K562 (cell line): ENCODE measurements at regions not wholly inside any gene's neighbourhood (a gene's known extent, or its start where the extent isn't known, plus 50 kb on each side); places are given as distances from the start of the nearest gene placed in this dataset.

ENCODE experiments used
- ATAC-seq: fragments of 200-7000 bp; cut with Tn5 transposase; 3 replicates; pipeline ENCODE4 v1.9.1; 2020; ENCODE audit warnings: moderate library complexity
- BruUV-seq: library from RNA; stranded (reverse); fragments of 400-500 nt; replicated peaks from 2 replicates; lab custom pipeline; 2021; lab: Mats Ljungman, UMichigan
- CTCF ChIA-PET: fragments of 300-600 bp; formaldehyde crosslinking; extraction: SDS; loops from one replicate; lab custom pipeline; 2021; ENCODE audit warnings: low intra/inter-chr PET ratio; lab: Yijun Ruan, JAX
- POLR2A ChIA-PET: fragments of 300-600, 350-650 bp; sonication (Branson Sonifier 250); formaldehyde crosslinking; extraction: SDS; loops from one replicate; lab custom pipeline; 2021; ENCODE audit warnings: antibody characterized with exemption, inconsistent platforms; lab: Yijun Ruan, JAX
- DNase-seq, 4 experiments: peaks; one replicate each; pipeline versions ENCODE4 v3.0.0 to v3.0.0-alpha.2; 2011 to 2018; ENCODE audit warnings: low spot score in 3 of 4, mixed read lengths in 3 of 4; ENCODE audit errors: extremely low read depth in 1 of 4
- FAIRE-seq: peaks from 2 replicates; lab custom pipeline; 2011; peaks lifted over from hg19 to GRCh38; lab: Jason Lieb, UNC
- H2AFZ ChIP-seq: 2 replicates; pipeline ENCODE4 v1.6.0; 2011; ENCODE audit warnings: low read depth, low read length, control low read depth, inconsistent platforms
- H3K27ac ChIP-seq: fragments of 200-600 bp; 3 replicates; pipeline ENCODE4 v1.8.0; 2011; ENCODE audit warnings: low read depth, mild to moderate bottlenecking, control low read depth, inconsistent platforms, low read length, moderate library complexity, mixed read lengths; ENCODE audit errors: extremely low read depth
- H3K27me3 ChIP-seq, 2 experiments: fragments of 300-600 bp in 1 of 2; 2 replicates in 1 of 2; 3 replicates in 1 of 2; pipeline versions ENCODE4 v1.6.0 to v1.8.0; 2011; ENCODE audit warnings: inconsistent platforms in 2 of 2, low read length in 2 of 2, mild to moderate bottlenecking in 1 of 2, mixed read lengths in 1 of 2, moderate library complexity in 1 of 2; ENCODE audit not compliant: control insufficient read depth in 2 of 2, insufficient read depth in 2 of 2
- H3K36me3 ChIP-seq: fragments of 300-600 bp; 3 replicates; pipeline ENCODE4 v1.8.0; 2011; ENCODE audit warnings: mild to moderate bottlenecking, low read length, inconsistent platforms; ENCODE audit not compliant: control insufficient read depth, insufficient read depth
- H3K4me1 ChIP-seq, 2 experiments: fragments of 200-600 bp in 1 of 2; replicated peaks in 1 of 2; 2 replicates in 1 of 2; 3 replicates in 1 of 2; pipeline versions ENCODE4 v1.5.1 to v1.8.0; 2011; ENCODE audit warnings: inconsistent platforms in 2 of 2, low read length in 2 of 2, mild to moderate bottlenecking in 1 of 2, mixed read lengths in 1 of 2, moderate library complexity in 1 of 2; ENCODE audit not compliant: control insufficient read depth in 2 of 2, insufficient read depth in 2 of 2
- H3K4me2 ChIP-seq: 2 replicates; pipeline ENCODE4 v1.6.1; 2011; ENCODE audit warnings: low read length, control low read depth, inconsistent platforms, mixed read lengths; ENCODE audit not compliant: insufficient read depth
- H3K4me3 ChIP-seq: fragments of 200-600 bp; sonication (generic), shearing (Covaris generic); 2 replicates; pipeline ENCODE4 v1.5.1; 2016; ENCODE audit warnings: control low read depth, inconsistent platforms
- H3K79me2 ChIP-seq: fragments of 200-600 bp; 3 replicates; pipeline ENCODE4 v1.8.0; 2011; ENCODE audit warnings: low read length, inconsistent platforms; ENCODE audit not compliant: control insufficient read depth, insufficient read depth
- H3K9ac ChIP-seq, 2 experiments: 2 replicates each; pipeline versions ENCODE4 v1.6.0 to v1.6.1; 2011; ENCODE audit warnings: low read depth in 2 of 2, low read length in 2 of 2, control low read depth in 1 of 2, inconsistent platforms in 1 of 2, mild to moderate bottlenecking in 1 of 2, mixed read lengths in 1 of 2; ENCODE audit not compliant: insufficient read depth in 1 of 2
- H3K9me1 ChIP-seq: one replicate; pipeline ENCODE4 v1.6.0; 2011; ENCODE audit warnings: inconsistent platforms, mild to moderate bottlenecking, low read length, moderate library complexity; ENCODE audit not compliant: control insufficient read depth, insufficient read depth
- H3K9me3 ChIP-seq: replicated peaks from 2 replicates; pipeline ENCODE4 v1.5.1; 2011; ENCODE audit warnings: low read depth, low read length, inconsistent platforms; ENCODE audit not compliant: control insufficient read depth, insufficient read depth
- H4K20me1 ChIP-seq: replicated peaks from 2 replicates; pipeline ENCODE4 v1.6.1; 2011; ENCODE audit warnings: low read length, inconsistent platforms, mixed read lengths; ENCODE audit not compliant: control insufficient read depth, insufficient read depth
- KAT2B ChIP-seq: IDR thresholded peaks from one replicate; pipeline ENCODE4 v1.6.1; 2012; ENCODE audit warnings: low read depth, mild to moderate bottlenecking, control low read depth, inconsistent platforms, low read length, moderate library complexity
- POLR3A ChIP-seq: IDR thresholded peaks from 2 replicates; pipeline ENCODE4 v1.6.1; 2011; ENCODE audit warnings: borderline replicate concordance, mild to moderate bottlenecking, moderate library complexity; ENCODE audit not compliant: insufficient read length, insufficient read depth; ENCODE audit errors: extremely low read depth
- SAFB ChIP-seq: fragments of 200-400 bp; formaldehyde crosslinking; IDR thresholded peaks from 2 replicates; pipeline ENCODE4 v1.6.1; 2017; ENCODE audit warnings: low read depth, low read length, borderline replicate concordance
- THAP7 ChIP-seq: fragments of 250-450 bp; sonication (Bioruptor Pico); IDR thresholded peaks from 2 replicates; pipeline ENCODE4 v1.5.0; 2021
- ZFP1 ChIP-seq: fragments of 450-650 bp; formaldehyde crosslinking; IDR thresholded peaks from 2 replicates; pipeline ENCODE4 v1.4.0; 2020; ENCODE audit warnings: mild to moderate bottlenecking, mixed read lengths
- WGBS: fragments of 100-300 bp; shearing (Covaris generic); methylation state at CpG from one replicate; pipeline ENCODE4 v1.1.6; 2016; ENCODE audit warnings: low coverage, mixed read lengths; ENCODE audit not compliant: insufficient coverage; ENCODE audit errors: missing lambda C conversion rate; 5-methylcytosine and 5-hydroxymethylcytosine counted together
- in situ Hi-C: fragments of 300-500 bp; cut with MboI; formaldehyde crosslinking; loops from 4 replicates; pipeline ENCODE4 v1.15.0; 2018; ENCODE audit warnings: inconsistent platforms, mixed read lengths
- intact Hi-C: fragments of 100-400 bp; cut with micrococcal nuclease; formaldehyde crosslinking; loops from 2 replicates; pipeline ENCODE4 v1.14.2; 2022

DNA sequence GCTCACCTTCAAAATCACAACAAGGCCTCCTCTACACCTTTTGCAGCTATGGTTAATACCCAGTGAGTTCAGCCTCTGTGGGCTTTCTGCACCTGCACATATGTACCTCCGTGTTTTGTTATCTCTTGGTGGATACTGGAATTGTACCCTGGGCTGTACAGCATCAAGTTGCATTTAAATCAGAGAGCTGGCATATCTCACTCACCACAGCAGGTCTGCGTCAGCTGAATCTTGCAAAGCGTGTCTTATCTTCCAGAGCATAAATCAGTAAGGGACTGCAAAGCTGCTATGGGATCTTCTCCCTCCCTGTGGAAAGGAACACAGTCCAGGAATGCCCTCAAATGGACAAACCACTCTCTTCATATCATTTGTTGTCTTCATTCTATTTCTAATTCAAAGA is 1048.7 kb downstream of the UQCRFS1 start (continued):
- TF ChIP-seq THAP7 (CRISPR knock-in tag) (no peak), SAFB (no peak)

DNA sequence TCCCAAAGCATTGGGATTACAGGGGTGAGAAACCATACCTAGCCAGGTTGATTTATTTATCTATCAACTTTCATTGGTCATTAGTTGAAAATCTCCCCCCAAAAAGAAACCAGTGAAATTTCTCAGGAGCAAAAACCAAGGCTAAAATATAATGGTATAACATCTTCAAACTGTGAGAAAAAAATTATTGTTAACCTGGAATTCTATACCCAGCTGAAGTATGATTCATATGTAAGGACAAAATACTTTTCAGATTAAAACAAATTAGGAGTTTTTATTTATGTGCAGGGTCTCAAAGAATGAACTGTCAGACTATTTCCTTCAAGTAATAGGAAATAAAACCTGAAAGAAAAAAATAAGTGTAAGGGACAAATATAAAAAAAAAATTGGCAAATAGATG is 1053.9 kb downstream of the UQCRFS1 start:
- Histone ChIP-seq H4K20me1 (no peaks in the 10 kb centered on the region), H2AFZ (no peak overlapping the region), H3K27me3 (no peaks in the 10 kb centered on the region), H3K4me3 (no peak overlapping the region), H3K9ac (no peak overlapping the region), H3K4me1 (no peaks in the 10 kb centered on the region), H3K9me3 (no peaks in the 10 kb centered on the region), H3K79me2 (no peaks in the 10 kb centered on the region), H3K36me3 (no peaks in the 10 kb centered on the region), H3K27ac (no peak overlapping the region), H3K9me1 (no peaks in the 10 kb centered on the region), H3K4me2 (no peak overlapping the region)
- intact Hi-C loops (no loop called here), in situ Hi-C loops (no loop called here)
- TF ChIP-seq ZFP1 (CRISPR knock-in tag) (peak; percentile 50; the same call in 1 of the 2 replicates), KAT2B (no peak)
- no peak for ATAC-seq
- FAIRE-seq, result no peak
- POLR2A ChIA-PET, result no interaction called here
- CTCF ChIA-PET, result no interaction called here
- BruUV-seq, result no TSS peak
- no peak for DNase-seq

DNA sequence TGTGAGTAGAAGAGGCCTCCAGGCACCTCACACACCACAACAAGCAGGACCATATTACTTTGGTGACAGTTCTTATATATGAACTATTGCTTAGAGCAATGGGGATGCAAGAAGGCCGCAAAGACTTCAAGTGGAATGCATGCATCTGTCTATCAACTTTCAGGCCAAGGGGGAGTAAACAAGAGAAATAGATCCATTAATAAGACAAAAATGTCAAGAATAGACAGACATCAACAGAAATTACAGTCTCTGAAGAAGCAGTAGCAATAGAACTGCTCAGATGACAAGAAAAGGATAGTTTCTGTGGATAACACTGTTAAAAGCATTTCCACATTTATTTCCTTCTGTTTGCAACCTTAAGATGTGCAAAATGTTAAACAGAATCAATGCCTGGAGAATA is 1057.7 kb downstream of the UQCRFS1 start:
- H2AFZ ChIP-seq, result no peak overlapping the region
- H3K9me1 ChIP-seq, result no peaks in the 10 kb centered on the region
- no peaks in the 10 kb centered on the region; the same call in 1 of the 2 replicates for H4K20me1 ChIP-seq
- FAIRE-seq, result no peak
- ChIA-PET CTCF (no interaction called here), POLR2A (no interaction called here)
- H3K79me2 ChIP-seq, result no peaks in the 10 kb centered on the region
- H3K4me1 ChIP-seq, result no peaks in the 10 kb centered on the region
- peaks cover 0 to 5% of the 10 kb centered on the region in 2 experiments; a peak in 1 of 5 replicates for H3K27me3 ChIP-seq
- H3K9ac ChIP-seq, result no peak overlapping the region
- no peak for DNase-seq
- H3K27ac ChIP-seq, result no peak overlapping the region
- no peaks in the 10 kb centered on the region for H3K36me3 ChIP-seq
- in situ Hi-C loops, result no loop called here
- H3K4me2 ChIP-seq, result no peak overlapping the region
- no TSS peak for BruUV-seq
- no peak overlapping the region for H3K4me3 ChIP-seq
- H3K9me3 ChIP-seq, result no peaks in the 10 kb centered on the region
- ATAC-seq, result no peak
- 0% methylated on average over 1 of the region's 1 CpG for WGBS
- intact Hi-C loops, result no loop called here
- no peak for TF ChIP-seq POLR3A
- TF ChIP-seq, all 486 proteins: peak for 0
